ENCODE measurements at regions not wholly inside any gene's neighbourhood (a gene's known extent, or its start where the extent isn't known, plus 50 kb on each side); places are given as distances from the start of the nearest gene placed in this dataset.

DNA sequence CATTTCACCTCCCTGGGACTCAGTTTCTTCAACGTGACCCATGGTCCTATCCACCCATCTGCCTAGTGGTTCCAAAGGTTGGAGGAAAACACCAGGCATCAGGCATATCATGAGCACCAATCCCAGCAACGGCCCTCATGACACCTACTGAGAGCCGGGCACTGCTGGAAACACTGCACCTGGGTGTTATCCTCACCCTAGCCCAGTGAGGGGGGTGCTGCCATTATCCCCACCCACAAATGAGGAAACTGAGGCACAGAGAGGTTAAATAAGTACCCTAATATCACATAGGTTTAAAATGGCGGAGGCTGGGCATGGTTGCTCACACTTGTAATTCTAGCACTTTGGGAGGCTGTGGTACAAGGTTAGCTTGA is 206.9 kb downstream of the MATN1 start:
- no peak for DNase-seq (ENCODE audit: low read depth in 4 of 4, low spot score in 1 of 4)

DNA sequence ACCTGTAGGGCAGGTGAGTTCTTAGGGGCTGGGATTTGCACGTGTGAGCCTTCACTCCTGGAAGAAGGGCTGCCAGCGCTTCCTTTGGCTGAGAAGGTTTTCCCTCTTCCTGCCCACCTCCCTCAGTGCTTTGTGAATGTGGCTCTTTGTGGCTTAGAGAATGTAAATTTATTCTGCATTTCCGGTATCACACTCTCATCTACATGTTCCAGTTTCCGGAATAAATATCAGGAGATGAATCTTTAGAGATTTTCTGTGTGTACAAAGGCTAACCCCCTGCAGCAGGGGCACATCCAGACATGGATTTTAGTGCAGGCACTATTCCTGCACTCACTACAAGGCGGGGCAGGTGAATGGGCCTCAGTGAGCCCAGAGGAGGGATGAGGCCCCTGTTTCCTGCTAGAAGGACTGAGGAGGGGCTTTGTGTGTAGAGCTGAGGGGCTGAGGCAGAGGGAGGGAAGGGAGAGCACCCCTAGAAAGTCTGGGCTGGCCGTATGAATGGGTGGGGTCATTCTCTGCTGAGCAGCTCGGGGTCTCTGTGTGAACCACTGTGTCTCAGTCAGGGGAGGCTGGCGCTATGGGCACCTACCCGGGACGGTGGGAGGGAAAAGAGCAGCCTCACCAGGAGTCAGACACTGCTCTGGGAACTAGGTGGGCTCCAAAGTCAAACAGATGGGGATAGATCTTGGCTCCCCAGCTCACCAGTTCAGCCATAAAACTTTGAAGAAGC is 207.5 kb downstream of the MATN1 start:
- no peak for DNase-seq (ENCODE audit: low read depth in 4 of 4, low spot score in 1 of 4)

DNA sequence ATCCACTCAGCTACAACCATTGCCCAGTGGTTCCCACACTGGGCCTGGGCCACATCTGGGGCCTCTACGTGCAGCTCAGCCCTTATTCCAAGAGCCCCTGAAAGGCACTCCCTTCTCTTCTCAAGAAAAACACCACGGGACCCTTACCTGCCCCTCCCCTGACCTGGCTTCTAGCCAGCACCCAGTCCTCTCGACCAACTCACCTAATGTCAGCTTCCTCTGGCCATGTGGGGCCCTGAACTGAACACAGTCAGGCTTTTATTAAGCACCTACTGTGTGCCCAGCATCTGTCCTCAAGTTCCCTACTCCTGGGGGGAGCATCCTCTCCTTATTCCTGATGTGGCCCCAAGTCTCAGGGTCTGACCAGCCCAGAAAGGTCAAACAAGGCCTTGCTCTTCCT is 208.4 kb downstream of the MATN1 start:
- no peak for DNase-seq (ENCODE audit: low read depth in 4 of 4, low spot score in 1 of 4)

DNA sequence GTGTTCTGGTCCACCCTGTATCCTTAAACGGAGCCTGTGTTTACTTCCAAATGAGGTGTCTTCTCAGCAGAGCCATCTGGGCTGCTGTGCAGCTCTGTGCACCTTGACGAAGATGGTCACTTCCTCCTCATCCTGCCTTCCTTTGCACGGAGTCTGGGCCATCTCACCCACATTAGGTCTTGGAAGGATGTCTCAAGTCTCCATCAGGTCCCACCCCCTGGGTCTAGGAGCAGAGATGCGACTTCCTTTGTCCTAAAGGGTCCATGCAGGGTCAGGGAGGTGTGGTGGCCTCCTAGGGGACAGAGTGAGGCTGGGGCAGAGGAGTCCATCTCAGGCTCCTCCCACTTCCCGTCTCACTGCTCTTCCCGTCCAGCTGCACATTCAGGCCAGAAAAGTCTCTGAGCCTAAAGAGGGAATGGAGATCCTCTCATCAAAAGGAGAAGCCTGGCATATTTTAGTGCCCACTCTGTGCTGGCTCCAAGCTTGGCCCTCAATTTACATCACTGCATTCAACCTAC is 209.2 kb downstream of the MATN1 start:
- no peak for DNase-seq (ENCODE audit: low read depth in 4 of 4, low spot score in 1 of 4)

DNA sequence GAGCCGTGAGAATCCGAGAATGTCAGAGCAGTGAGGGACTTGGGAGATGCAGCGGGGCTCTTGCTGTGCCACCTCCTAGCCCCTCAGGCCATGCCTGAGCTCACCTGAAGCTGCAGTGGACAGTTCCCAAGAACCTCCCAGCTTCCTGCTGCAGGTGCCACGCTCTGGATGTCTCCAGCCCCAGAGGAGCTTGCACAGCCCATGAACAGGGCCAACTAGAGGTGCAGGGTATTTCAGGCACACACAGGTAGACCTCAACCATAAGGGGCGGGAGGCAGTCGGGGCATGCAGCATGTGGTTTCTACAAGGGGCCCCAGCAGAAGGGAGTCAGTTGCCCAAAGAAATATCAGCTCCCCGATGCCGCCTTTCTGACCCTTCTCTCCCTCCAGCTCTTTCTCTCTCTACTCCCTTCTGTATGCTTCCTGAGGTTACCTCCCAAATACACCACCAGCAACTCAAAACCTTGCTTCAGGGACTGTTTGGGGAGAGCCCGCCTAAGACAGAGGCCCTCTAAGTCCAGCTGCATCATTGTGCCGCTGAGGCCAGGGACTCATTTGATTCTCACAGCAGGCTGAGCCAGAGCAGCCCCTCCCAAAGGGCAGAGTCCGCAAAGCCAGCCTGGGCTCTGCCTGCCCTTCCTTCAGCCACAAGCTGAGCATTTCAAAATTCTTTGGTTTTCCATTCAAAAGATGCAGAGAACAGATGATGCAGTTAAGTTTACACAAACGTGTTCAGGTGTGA is 209.8 kb downstream of the MATN1 start:
- DNase-seq (ENCODE audit: low read depth in 4 of 4, low spot score in 1 of 4), result no peak

DNA sequence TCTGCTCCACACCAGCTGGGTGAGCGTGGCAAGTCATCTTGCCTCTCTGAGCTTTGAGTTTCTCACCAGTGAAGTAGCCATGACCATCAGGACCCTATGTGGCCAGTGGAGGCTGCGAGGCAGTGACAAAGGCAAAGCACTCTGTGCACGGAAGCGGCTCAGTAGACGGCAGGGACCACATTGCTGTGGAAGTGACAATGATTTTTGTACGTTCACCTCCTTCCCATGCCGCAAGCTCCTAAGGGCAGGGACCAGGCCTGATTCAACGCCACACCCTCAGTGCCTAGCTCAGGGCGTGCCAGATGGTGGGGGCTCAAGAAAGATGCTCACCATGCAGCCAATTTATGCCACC is 210.5 kb downstream of the MATN1 start:
- DNase-seq (ENCODE audit: low read depth in 4 of 4, low spot score in 1 of 4), result no peak

DNA sequence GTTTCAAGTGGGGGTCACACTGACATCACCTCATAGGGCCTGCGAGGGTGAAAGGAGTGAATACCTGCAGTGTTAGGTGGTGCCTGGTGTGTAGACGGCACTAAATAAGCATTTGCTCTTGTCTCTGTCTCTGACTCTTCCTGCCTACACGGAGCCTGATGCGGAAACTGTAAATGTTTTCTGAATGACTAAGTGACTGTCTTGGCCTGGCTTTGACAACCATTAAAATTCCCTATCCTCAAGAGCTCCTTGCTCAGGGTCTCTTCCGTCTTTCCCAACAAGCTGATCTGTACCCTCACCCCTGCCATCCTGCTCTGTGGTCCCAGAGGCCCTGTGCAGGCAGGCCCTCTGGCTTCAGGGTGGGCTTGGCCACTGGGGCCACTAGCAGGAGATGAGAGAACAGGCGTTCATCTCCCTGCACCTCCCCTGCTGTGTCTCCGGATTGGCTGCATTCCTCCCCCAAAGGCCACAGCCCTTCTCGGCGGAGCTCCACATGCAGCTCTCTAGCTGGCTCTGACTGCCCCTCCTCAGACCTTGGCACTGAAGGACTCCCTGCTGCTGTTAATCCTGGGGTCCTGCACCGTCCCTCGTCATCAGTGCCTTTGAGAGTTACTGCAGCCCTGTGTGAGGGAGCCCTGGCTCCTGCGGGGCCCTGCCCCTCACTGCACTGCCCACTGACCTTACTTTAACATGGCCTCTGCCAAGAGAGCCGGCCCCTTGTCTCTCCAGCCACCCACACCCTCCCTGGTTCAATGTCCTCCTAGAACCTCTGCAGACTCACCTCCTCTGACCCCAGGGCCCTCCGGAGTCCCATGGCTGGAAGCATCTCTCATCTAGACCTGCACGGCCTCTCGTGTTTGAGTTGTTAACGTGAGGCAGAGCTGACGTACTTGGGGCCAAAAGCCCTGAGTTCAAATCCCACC is 211.1 kb downstream of the MATN1 start:
- no peak for DNase-seq (ENCODE audit: low read depth in 4 of 4, low spot score in 1 of 4)

DNA sequence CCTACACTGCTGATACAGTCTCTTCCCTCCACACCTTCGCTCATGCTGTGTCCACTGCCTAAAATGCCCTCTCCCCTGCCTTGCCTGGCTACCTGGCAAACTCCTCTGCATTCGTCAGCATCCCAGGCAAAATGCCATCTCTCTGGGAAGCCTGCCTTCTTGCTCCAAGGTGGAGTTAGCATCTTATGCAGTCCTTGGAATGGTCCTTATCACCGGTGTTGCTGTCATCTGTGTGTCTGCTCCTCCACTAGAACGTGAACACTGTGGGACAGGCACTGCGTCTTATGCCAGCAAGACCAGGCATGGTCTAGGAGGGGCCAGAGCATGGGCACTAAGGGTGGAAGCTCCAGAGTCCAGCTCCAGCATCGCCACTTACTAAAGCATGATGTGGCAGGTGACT is 211.8 kb downstream of the MATN1 start:
- DNase-seq (ENCODE audit: low read depth in 4 of 4, low spot score in 1 of 4), result no peak

DNA sequence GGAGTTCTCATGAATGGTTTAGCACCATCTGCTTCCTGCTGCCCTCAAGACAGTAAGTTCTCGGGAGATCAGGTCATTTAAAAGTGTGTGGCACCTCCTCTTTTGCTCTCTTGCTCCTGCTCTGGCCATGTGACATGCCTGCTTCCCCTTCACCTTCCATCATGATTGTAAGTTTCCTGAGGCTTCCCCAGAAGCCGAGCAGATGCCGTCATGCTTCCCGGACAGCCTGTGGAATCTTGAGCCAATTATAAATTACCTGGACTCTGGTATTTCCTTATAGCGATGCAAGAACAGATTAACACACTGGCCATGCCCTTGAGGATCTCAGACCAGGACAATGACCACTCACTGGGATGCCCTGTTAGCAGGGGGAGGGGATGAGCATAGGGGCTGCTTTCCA is 212.3 kb downstream of the MATN1 start:
- DNase-seq (ENCODE audit: low read depth in 4 of 4, low spot score in 1 of 4), result no peak

DNA sequence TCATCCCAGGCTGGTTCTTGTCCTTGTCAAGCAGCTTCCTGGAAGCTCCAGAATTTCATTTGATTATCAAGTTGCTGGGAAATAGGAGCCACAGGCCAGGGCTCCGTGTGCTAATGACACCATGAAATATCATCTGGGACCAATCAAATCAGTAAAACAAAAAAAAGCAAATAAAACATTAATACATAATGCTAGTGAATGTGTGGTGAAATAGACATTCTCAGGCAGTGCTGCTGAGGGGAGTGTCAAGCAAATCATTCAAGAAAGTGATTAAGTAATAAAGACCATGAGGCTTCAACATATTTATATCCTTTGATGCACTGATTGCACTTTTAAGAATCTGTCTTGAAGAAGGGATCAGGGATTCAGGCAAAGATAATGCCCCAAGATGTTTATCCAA is 213.7 kb downstream of the MATN1 start:
- DNase-seq (ENCODE audit: low read depth in 4 of 4, low spot score in 1 of 4), result no peak

DNA sequence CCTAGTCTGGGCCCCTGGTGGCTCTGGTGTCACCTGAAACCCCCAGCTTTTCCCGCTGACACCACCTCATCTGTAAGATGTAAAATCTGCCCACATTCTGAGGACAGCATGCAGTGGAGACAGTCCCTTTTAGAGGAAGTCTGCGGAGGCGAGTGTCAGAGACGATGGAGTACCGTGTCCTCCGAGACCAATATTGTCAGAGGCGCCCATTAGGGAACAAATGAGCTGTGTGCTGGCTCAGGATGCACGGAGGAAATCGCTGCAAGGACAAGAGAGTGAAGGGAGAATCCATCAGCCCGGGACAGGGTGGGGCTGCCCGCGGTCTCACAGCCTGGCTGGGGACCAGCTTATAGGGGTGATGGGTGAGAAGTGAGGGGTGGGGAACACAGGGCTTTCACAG is 214.8 kb downstream of the MATN1 start:
- DNase-seq (ENCODE audit: low read depth in 4 of 4, low spot score in 1 of 4), result no peak

DNA sequence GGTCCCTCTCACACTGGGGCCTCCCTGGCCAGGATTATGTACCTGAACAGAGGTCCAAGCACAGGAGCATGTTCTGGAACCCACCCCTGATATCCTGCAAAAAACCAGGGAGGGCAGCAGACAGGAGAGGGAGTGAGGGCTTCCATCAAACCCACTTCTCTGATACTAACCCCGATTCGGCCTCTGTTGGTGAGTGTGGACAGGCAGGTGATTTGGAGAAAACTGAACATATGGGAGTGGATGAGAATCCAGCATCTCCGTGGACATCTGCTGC is 215.3 kb downstream of the MATN1 start:
- DNase-seq (ENCODE audit: low read depth in 4 of 4, low spot score in 1 of 4), result no peak

DNA sequence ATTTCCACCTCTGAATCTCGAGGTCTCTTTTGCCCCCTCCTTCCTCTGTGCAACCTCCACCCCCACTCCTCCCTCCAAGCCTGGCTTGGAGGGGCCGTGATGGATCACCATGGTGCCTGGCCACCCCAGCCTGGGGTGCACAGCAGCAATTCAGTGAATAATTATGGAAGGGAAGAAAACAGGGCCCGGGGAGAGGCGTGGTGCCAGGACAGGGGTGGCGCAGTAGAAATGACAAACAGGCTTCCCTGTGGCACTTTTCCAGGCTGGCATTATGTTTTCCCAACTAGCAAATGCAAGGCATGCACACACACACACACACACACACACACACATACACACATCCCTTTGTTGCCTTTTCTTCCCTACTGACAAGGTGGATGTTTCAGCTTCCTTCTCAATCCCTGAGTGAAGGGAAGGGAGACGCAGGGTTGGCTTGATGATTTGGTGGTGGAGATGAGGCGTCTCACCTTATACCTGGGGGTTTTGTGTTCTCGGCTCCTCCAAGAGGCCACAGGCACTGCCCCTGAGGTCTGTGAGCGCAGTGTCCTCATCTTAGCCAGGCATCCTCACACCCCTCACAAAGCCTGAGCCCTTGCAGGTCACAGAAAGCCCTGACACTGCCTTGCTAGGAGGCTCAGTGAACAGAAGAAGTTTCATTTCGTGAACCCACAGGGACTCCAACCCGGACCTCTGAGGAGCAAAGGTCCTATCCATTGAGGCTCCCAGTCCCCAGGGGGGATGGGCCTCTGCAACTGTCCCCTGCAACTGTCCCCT is 215.8 kb downstream of the MATN1 start:
- no peak for DNase-seq (ENCODE audit: low read depth in 4 of 4, low spot score in 1 of 4)

DNA sequence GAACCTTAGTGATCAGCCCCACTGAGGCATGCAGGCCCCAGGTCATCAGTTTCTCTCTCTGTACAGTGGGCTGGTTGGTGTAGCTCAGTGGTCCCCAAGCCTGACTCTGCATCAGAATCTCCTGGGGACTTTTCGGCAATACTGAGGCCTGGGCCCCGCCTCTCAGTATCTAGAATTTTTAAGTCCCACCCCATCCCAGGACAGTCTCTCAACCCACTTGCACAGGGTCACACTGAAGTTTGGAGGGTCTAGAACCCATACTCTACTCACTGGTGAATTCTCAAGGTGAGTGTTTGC is 216.4 kb downstream of the MATN1 start:
- DNase-seq (ENCODE audit: low read depth in 4 of 4, low spot score in 1 of 4), result no peak

DNA sequence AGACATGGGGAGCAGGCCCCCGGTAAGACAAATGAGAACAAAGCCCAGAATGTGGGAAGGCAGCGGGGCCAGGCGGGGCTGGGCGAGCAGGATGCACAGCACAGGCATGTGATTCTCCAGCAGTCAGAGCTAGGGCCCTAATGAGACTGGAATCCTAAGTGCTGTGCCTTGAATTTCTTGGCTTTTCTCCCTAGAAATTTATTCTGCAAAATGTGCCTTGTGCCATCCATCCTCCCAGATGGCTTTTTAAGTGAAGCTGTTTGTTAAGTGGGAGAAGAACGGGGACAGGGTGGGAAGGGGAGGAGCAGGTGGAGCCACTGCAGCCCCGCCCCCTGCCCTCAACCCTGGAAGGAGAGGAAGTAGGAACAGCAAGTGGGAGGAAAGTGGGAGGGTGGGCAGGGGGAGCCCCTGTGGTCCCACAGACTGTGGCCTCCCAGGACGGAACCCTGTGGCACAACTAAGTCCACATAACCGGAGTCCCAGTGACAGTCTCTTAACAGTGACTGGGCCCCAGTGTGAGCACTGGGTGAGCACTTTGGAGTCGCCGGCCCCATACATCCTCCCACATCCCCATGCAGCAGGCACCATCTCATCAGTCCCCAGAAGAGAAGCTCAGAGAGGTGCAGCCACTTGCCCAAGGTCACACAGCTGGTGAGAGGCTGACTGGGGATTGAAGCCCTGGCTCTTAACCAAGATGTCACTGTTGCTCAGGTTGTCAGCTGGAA is 216.9 kb downstream of the MATN1 start:
- no peak for DNase-seq (ENCODE audit: low read depth in 4 of 4, low spot score in 1 of 4)

DNA sequence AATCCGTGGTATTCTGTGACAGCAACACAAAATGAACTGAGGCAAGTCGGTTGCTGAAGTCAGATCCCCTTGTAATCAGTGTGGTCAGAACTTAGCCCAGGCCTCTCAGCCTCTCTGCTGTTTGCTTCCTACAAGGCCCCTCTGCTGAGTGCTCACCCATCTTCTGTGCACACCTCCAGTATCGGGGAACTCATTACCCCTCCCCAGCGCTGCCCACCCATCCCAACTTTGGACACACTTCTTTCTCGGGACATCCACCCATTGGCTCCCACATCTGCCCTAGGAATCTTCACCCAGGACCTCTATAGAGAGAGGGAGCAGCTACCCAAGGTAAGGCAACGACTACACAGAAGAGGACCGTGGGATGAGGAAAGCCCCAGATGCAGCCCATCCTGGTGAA is 217.5 kb downstream of the MATN1 start:
- no peak for DNase-seq (ENCODE audit: low read depth in 4 of 4, low spot score in 1 of 4)

DNA sequence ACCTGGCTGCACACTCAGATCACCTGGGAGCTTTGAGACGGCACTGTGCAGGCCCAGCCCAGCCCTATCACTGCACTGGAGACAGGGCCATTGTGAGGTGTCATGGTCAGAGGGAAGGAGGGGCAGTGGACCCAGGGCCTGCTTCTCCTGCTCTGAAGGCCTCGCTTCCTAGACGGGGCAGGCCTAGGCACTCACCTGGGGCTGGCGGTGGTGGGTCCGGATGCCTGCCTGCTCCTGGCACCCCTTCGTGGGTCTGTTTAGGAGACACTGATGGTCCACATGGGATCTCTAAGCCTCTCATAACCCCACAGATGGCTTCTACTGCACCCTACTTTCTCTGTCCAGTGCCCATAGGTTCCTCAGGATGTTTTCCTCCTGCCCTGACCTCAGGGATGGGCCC is 230.9 kb downstream of the MATN1 start:
- no peak for DNase-seq (ENCODE audit: low read depth in 4 of 4, low spot score in 1 of 4)

DNA sequence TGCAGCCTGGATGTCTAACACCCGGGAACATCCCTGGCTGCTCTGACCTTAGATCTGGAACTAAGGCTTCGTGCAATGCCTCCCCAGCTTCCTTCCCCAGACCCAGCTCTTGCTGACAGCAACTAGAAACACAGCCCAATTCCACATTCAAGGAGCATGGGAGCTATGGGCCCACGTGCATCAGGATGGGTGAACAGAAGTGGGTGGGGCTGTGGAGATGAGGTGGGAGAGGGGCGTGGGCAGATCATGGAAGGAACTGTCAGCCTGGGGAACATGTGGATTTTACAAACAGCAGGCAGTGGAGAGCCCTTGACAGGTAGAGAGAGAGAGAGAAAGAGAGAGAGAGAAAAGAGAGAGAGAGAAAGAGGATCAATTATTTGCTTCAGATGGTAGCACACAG is 231.6 kb downstream of the MATN1 start:
- DNase-seq (ENCODE audit: low read depth in 4 of 4, low spot score in 1 of 4), result no peak

DNA sequence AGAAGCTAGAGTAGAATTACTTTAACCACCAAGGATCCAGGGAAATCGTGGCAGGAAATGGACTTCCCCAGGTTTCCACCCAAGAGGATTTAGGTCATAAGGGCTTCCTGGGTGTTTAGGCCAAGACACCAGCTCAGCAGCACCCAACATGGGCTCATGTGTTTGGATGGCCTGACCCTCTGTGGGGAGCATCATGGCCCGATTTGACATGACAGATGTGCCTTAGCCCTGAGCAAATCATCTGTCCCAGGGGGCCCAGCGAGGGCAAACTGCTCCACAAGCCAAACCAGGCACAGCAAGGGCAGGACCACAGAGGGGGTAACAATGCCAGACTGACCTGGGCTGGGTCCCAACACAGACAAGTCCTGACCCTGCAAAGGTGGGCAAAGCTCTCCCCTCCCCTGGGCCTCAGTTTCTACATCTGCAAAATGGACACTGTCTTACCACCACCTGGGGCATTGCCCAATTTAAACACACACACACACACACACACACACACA is 232.8 kb downstream of the MATN1 start:
- no peak for DNase-seq (ENCODE audit: low read depth in 4 of 4, low spot score in 1 of 4)

DNA sequence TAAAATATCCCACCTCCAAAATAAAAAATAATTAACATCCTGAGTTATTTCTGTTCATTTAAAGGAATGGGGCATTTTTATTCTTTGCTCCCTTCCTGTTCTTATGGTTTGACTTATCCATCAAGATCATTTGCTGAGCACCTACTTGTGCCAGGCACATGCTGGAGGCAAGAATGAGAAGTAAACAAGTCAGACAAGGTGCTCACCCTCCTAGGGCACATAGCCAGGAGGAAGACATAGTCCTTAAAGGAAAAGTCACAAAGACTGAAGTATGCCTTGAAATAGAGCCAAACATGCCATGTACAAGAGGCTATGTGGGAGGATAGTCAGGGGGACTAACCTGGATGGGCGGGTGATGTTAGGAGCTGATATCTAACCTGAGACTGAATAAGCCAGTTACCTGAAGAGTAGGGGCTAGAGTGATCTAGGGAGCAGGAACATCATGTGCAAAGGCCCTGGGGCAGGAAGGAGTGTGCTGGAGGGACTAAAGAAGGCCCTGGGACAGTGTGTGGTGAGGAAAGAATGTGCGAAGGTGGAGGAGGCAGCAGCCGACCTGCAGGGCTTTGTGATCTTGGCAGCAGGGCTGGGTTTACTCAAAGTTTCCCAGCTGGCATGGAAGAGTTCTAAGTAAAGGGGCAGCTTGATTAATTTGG is 233.5 kb downstream of the MATN1 start:
- DNase-seq (ENCODE audit: low read depth in 4 of 4, low spot score in 1 of 4), result no peak

Measured in stimulated activated CD4-positive, alpha-beta T cell treated with anti-CD3 and anti-CD28 coated beads, Interleukin-1b, Interleukin-23, amount 100 ng/mL, for 24 hours (primary cell).